Small intestine (tissue), 7 donors: ENCODE measurements at regions not wholly inside any gene's neighbourhood (a gene's known extent, or its start where the extent isn't known, plus 50 kb on each side); places are given as distances from the start of the nearest gene placed in this dataset.

ENCODE experiments used
- DNase-seq, 2 donors: peaks; one replicate each; pipeline versions ENCODE4 v3.0.0 to v3.0.0-alpha.2; 2013
- FAIRE-seq: peaks from 2 replicates; lab custom pipeline; 2012; peaks lifted over from hg19 to GRCh38; lab: Jason Lieb, UNC
- H3K27ac ChIP-seq, 3 donors: one replicate each; pipeline ENCODE4 v1.5.1; 2013; ENCODE audit warnings: low read length in 2 of 3, mild to moderate bottlenecking in 2 of 3, control low read depth in 1 of 3, inconsistent platforms in 1 of 3, low read depth in 1 of 3, moderate library complexity in 1 of 3
- H3K27me3 ChIP-seq, 3 donors: one replicate each; pipeline ENCODE4 v1.6.1; 2013; ENCODE audit warnings: low read length in 3 of 3, inconsistent platforms in 1 of 3; ENCODE audit not compliant: control insufficient read depth in 3 of 3, insufficient read depth in 3 of 3
- H3K36me3 ChIP-seq, 3 donors: one replicate each; pipeline ENCODE4 v1.6.1; 2013; ENCODE audit warnings: low read length in 3 of 3, inconsistent platforms in 1 of 3, low read depth in 1 of 3, mild to moderate bottlenecking in 1 of 3, moderate library complexity in 1 of 3; ENCODE audit not compliant: control insufficient read depth in 3 of 3, insufficient read depth in 2 of 3
- H3K4me1 ChIP-seq, 3 donors: one replicate each; pipeline ENCODE4 v1.6.1; 2013; ENCODE audit warnings: low read length in 2 of 3, inconsistent platforms in 1 of 3, low read depth in 1 of 3, mild to moderate bottlenecking in 1 of 3, moderate library complexity in 1 of 3; ENCODE audit not compliant: control insufficient read depth in 3 of 3, insufficient read depth in 2 of 3
- H3K4me3 ChIP-seq, 3 donors: one replicate each; pipeline ENCODE4 v1.5.1; 2013; ENCODE audit warnings: low read length in 3 of 3, control low read depth in 1 of 3, inconsistent platforms in 1 of 3, low read depth in 1 of 3, mild to moderate bottlenecking in 1 of 3, moderate library complexity in 1 of 3
- H3K9me3 ChIP-seq, 2 donors: one replicate each; pipeline ENCODE4 v1.6.1; 2013; ENCODE audit warnings: low read depth in 1 of 2, low read length in 1 of 2; ENCODE audit not compliant: control insufficient read depth in 2 of 2, insufficient read depth in 1 of 2
- WGBS, 3 donors: extraction: QIAGEN DNeasy Blood & Tissue Kit; methylation state at CpG; one replicate each; pipeline ENCODE4 v1.1.7; 2013; 5-methylcytosine and 5-hydroxymethylcytosine counted together
- donor health status: healthy with polysubstance abuse.
- donor health status: control.
- donor health status: control.
- donor health status: Bipolar disorder and iron deficiency.
- donor health status: healthy.

GRCh38 chr18:41022484-41022883 is 932.5 kb upstream of the PIK3C3 start:
- no peaks in the 10 kb centered on the region for H3K27me3 ChIP-seq
- no peaks in the 10 kb centered on the region for H3K9me3 ChIP-seq
- no peak overlapping the region for H3K27ac ChIP-seq
- FAIRE-seq: no peak
- no peak for DNase-seq
- WGBS, 3 donors: 58 to 67% (median 62%) methylated on average over 4 of the region's 4 CpGs
- no peaks in the 10 kb centered on the region for H3K36me3 ChIP-seq
- no peaks in the 10 kb centered on the region for H3K4me1 ChIP-seq
- no peak overlapping the region for H3K4me3 ChIP-seq

- no peaks in the 10 kb centered on the region for H3K4me1 ChIP-seq
- no peaks in the 10 kb centered on the region for H3K9me3 ChIP-seq
- WGBS, 3 donors: 63 to 67% (median 67%) methylated on average over 3 of the region's 3 CpGs
- no peaks in the 10 kb centered on the region for H3K36me3 ChIP-seq
- no peak overlapping the region for H3K4me3 ChIP-seq
- no peak overlapping the region for H3K27ac ChIP-seq
- no peaks in the 10 kb centered on the region for H3K27me3 ChIP-seq
- DNase-seq (no peak), FAIRE-seq (no peak)
Measured at GRCh38 chr18:41021089-41021488, 933.9 kb upstream of the PIK3C3 start.

- Histone ChIP-seq H3K9me3 (peaks cover 0 to 3% of the 10 kb centered on the region in 2 donors), H3K4me3 (no peak overlapping the region), H3K27ac (no peak overlapping the region), H3K4me1 (no peaks in the 10 kb centered on the region), H3K36me3 (no peaks in the 10 kb centered on the region), H3K27me3 (no peaks in the 10 kb centered on the region)
- FAIRE-seq (no peak), DNase-seq (no peak)
- 69 to 94% (median 82%) methylated on average over 1 of the region's 1 CpG for WGBS, 3 donors
Measured at GRCh38 chr18:41012194-41012593, 942.8 kb upstream of the PIK3C3 start.

GRCh38 chr18:41009926-41010325 is 945.1 kb upstream of the PIK3C3 start:
- DNase-seq (no peak), FAIRE-seq (no peak)
- WGBS, 3 donors: 79 to 85% (median 85%) methylated on average over 6 of the region's 6 CpGs
- Histone ChIP-seq H3K36me3 (no peaks in the 10 kb centered on the region), H3K27ac (no peak overlapping the region), H3K27me3 (no peaks in the 10 kb centered on the region), H3K9me3 (no peaks in the 10 kb centered on the region), H3K4me1 (no peaks in the 10 kb centered on the region), H3K4me3 (no peak overlapping the region)

- Histone ChIP-seq H3K36me3 (no peaks in the 10 kb centered on the region), H3K27ac (no peak overlapping the region), H3K9me3 (no peaks in the 10 kb centered on the region), H3K4me3 (no peak overlapping the region), H3K27me3 (no peaks in the 10 kb centered on the region), H3K4me1 (no peaks in the 10 kb centered on the region)
- FAIRE-seq (no peak), DNase-seq (no peak)
- 55 to 66% (median 61%) methylated on average over 3 of the region's 3 CpGs for WGBS, 3 donors
Measured at GRCh38 chr18:41004324-41004723, 950.7 kb upstream of the PIK3C3 start.

GRCh38 chr18:40995529-40995928 is 959.5 kb upstream of the PIK3C3 start:
- Histone ChIP-seq H3K4me3 (no peak overlapping the region), H3K27me3 (no peaks in the 10 kb centered on the region), H3K27ac (no peak overlapping the region), H3K36me3 (no peaks in the 10 kb centered on the region), H3K9me3 (no peaks in the 10 kb centered on the region), H3K4me1 (no peaks in the 10 kb centered on the region)
- 72 to 78% (median 78%) methylated on average over 1 of the region's 1 CpG for WGBS, 3 donors
- FAIRE-seq (no peak), DNase-seq (no peak)

- no peaks in the 10 kb centered on the region for H3K4me1 ChIP-seq
- H3K4me3 ChIP-seq: no peak overlapping the region
- H3K36me3 ChIP-seq: no peaks in the 10 kb centered on the region
- no peaks in the 10 kb centered on the region for H3K27me3 ChIP-seq
- H3K27ac ChIP-seq: no peak overlapping the region
- no peaks in the 10 kb centered on the region for H3K9me3 ChIP-seq
- FAIRE-seq: no peak
- DNase-seq: no peak
Measured at GRCh38 chr18:40993363-40993762, 961.7 kb upstream of the PIK3C3 start.

- no peaks in the 10 kb centered on the region for H3K36me3 ChIP-seq
- 48 to 80% (median 68%) methylated on average over 1 of the region's 1 CpG for WGBS, 3 donors
- no peak overlapping the region for H3K4me3 ChIP-seq
- no peaks in the 10 kb centered on the region for H3K4me1 ChIP-seq
- H3K27ac ChIP-seq: no peak overlapping the region
- DNase-seq (no peak), FAIRE-seq (no peak)
- no peaks in the 10 kb centered on the region for H3K27me3 ChIP-seq
- no peaks in the 10 kb centered on the region for H3K9me3 ChIP-seq
Measured at GRCh38 chr18:40987581-40987980, 967.5 kb upstream of the PIK3C3 start.

GRCh38 chr18:40985436-40985835 is 969.6 kb upstream of the PIK3C3 start:
- H3K4me3 ChIP-seq: no peak overlapping the region
- 57 to 76% (median 65%) methylated on average over 5 of the region's 5 CpGs for WGBS, 3 donors
- no peaks in the 10 kb centered on the region for H3K36me3 ChIP-seq
- H3K27ac ChIP-seq: no peak overlapping the region
- no peaks in the 10 kb centered on the region for H3K27me3 ChIP-seq
- no peaks in the 10 kb centered on the region for H3K9me3 ChIP-seq
- H3K4me1 ChIP-seq: no peaks in the 10 kb centered on the region
- DNase-seq (no peak), FAIRE-seq (no peak)
